NCI-H748 treated with DMSO at 0.1 percent for 48 hours (cell line): ENCODE measurements at regions not wholly inside any gene's neighbourhood (a gene's known extent, or its start where the extent isn't known, plus 50 kb on each side); places are given as distances from the start of the nearest gene placed in this dataset.
"Not testable (repeated sequence)": the region's sequence is repeated elsewhere in the genome, so short reads cannot be mapped to it uniquely, and the experiment has no call there.

Experiments used
- DNase-seq: peaks from one replicate; lab custom pipeline; 2025; lab: John Stamatoyannopoulos, UW

DNA sequence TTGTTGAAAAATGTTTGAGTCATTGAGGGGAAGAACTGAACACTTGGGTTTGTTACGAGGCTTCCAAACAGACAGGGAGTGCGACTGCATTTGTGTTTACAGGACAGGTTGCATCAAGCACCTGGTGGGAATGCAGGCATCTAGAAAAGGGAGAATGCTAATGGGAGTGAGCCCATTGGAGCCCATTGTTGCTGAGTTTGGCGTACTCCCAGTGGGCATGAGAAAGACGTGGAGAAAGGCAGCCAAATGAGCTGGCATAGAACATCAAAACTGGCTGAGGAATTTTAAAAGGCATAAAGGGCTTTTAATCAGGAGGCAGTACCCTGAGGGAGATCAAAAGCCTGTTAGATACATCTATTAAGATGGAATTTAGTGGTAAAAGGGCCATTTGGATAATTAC is 171.6 kb upstream of the NPSR1 start:
- DNase-seq = no peak

DNA sequence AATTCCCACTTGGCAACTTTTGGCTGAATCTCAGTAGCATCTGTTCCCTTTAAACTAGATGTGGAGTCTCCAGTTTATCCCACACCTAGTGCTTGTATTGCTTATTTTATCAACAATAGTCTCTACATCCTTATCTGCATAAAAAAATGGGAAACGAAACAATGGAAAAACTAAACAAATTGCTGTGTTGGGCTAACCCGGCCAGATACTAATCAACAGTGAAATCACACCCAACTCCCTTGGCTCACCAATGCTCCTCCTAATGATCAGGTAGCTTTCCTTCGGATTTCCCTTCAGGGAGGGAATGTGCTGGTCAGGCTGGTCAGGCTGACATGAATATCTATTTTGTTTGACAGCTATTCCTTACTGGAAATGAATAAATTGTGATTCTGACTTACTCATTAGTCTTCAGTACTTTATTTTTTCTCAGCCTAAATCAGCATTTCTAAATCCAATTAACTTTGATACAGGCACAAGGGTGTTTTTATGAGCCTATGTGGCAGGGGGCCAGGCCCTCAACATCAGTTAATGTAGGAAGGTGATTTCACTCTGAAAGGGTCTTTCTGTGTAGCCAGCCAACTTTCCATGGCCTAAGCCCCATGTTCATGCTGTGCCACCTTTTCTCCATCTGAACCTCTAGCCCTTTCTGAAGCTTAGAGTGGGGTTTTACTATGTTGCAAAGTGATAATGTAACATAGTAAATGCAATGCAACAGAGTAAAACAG is 170.5 kb upstream of the NPSR1 start:
- DNase-seq = no peak

DNA sequence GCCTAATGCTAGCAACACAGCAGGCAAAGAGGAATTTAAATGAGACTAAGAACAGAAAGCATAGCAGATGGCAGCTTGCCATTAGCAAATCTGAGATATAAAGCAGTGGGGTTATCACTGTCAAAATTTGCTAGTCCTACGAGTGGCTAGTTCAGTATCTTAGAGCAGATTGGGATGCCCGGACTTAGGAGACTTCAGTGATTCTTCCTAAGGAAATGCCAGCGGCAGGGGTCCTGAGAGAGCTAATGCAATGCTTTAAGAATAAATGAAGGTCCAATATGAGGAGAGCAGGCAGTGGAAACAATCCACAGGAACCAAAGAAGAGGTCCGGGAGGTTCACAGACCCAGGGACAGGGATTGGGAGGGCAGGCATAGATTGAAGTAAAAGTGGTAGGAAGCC is 169.3 kb upstream of the NPSR1 start:
- no peak for DNase-seq

DNA sequence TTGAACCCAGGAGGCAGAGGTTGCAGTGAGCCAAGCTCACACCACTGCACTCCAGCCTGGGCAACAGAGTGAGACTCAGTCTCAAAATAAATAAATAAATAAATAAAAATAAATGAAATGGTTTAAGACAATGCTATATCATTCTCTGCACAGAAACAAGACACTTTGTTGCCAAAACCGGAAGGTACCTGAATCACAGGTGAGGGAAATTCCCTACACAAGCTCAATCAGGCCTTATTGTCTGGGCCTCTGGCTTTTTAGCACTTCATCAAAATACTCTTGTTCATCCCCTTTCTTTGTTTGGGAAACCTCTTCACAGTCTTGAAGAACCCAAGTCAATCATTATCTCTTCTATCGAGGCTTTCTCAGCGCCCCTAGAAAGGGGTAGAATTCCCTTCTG is 166.1 kb upstream of the NPSR1 start:
- DNase-seq = no peak

DNA sequence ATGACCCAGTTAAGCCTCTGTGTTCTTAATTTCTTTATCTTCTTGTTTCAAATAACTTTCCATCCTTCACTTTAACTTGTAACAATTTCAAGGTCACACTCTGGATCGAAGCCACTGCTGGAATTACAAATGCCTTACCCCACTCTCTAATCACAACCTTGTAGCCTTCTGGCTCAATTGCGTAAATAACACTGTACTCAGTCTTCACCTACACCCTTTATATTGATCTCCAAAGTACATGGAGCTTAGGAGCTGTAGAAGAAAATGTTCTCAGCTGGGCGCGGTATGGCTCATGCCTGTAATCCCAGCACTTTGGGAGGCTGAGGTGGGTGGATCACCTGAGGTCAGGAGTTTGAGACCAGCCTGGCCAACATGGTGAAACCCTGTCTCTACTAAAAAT is 164.3 kb upstream of the NPSR1 start:
- no peak for DNase-seq

DNA sequence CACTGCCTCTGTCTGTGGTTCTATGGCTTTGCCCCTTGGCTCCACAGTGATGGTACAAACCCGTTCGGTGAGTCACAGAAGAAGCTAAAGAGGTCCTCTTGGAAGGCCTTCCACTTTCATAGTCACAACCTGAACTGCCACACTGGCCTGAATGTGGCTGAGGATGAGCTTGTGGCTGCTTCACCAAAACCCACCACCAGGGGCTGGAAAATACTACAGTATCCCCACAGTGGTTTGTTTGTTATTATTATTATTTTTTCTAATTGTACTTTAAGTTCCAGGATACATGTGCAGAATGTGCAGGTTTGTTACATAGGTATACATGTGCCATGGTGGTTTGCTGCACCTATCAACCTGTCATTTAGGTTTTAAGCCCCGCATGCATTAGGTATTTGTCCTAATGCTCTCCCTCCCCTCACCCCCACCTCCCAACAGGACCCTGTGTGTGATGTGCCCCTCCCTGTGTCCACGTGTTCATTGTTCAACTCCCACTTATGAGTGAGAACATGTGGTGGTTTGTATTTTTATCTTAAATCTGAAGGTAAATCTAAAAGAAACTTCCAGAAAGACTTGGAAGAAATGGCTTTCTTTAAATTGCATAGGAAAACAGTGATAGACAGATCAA is 160.8 kb upstream of the NPSR1 start:
- no peak for DNase-seq

DNA sequence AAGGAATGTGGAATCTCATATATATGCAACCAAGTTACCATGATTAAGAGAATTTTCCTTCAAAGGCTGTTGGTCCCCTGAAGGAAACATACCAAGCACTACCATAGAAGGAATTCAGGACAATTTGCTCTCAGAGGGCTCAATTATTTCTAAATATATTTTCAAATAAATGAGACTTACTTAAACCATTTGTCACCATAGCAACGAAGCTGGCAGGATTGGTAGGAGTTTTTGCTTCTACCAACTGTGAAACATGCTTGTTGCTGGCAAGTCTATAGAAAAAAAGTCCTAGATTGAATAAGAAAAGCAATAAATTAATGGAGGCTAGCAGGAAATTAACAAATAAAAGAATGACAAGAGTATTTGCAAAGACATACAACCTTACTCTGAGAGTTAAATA is 156.9 kb upstream of the NPSR1 start:
- DNase-seq = no peak

DNA sequence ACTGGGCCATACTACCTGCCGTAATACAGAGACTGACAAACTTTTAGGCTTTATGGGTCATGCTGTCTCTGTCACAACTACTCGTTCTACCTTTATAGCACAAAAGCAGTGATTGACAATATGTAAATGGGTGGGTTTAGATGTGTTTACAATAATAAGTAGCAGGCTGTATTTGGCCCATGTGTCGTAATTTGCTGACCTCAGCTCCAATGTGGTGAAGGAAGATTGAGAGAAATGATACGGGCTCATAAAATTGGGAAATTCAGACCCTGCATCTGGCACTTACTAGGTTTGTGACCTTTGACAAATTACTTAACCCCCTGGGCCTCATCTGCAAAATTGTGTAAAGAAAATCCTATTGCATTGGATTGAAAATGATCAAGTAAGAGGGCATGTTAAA is 150.8 kb upstream of the NPSR1 start:
- no peak for DNase-seq

DNA sequence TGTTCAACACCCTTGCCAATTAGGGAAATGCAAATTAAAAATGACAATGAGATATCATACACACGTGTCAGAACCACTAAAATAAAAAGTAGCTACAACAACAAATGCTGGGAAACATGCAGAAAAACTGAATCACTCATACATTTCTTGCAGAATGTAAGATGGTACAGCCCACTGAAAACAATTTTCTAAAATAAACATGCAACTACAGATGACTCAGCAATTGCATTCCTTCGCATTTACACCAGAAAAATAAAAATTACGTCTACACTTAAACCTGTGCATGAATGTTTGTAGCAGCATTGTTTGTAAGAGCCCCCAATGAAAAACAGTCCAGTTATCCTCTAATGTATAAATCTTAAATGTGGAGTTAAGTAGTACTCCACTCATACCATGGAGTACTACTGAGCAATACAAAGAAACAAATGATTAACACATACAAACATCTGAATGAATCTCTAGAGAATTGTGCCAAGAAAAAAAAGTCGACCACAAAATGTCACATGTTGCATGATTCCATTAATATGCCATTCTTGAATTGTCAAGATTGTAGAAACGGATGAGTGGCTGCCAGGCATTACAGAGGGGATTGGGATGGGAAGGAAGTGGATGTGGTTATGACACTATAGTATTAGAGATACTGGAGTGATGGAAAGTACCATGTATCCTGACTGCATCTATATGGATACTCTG is 134.6 kb upstream of the NPSR1 start:
- no peak for DNase-seq

DNA sequence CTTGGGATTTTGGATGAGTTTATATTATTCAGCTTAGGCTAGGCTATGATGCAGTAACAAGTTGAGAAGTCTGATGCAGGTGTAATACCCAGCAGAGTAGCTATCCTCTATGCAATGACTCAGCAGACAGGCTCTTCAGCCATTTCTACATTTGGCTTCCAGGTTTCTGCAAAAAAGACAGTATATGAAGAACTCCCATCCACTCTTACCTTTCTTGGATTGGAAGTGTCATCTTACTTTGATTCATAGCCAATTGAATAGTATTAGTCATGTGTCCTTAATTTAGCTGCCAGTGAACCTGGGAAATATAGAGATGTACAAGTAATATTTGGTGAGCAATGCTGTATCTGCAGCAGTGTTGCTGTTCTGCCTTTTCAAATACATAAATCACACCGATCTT is 127.8 kb upstream of the NPSR1 start:
- DNase-seq = no peak

DNA sequence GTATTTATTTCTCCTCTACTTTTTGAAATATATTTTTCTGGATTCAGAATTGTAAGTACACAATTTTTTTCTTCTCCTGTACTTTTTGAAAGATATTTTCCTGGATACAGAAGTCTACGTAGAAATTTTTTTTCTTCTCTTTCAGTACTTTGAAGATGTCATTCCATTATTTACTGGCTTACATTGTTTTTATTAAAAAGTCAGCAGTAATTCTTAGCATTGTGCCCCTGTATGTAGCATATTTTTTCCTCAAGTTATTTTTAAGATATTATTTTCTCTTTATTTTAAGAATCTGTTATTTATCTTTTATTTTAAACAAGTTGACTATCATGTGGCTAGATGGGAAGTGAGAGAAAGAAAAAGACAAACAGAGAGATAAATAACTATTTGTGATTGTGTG is 119.0 kb upstream of the NPSR1 start:
- DNase-seq = no peak

DNA sequence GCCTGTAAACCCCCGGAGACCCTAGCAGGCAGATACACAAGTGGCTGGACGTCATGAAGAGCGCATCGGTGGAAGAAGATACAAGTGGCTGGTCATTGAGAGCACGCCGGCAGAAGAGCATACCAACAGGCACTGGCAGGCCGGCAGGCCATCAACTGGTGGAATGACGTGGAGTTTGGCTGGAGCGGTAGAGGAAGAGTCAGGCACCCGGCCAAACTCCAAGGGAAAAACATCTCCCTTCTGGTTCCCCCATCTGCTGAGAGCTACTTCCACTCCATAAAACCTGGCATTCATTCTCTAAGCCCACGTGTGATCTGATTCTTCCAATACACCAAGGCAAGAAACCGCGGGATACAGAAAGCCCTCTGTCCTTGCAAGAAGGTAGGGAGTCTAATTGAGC is 113.4 kb upstream of the NPSR1 start:
- no peak for DNase-seq

DNA sequence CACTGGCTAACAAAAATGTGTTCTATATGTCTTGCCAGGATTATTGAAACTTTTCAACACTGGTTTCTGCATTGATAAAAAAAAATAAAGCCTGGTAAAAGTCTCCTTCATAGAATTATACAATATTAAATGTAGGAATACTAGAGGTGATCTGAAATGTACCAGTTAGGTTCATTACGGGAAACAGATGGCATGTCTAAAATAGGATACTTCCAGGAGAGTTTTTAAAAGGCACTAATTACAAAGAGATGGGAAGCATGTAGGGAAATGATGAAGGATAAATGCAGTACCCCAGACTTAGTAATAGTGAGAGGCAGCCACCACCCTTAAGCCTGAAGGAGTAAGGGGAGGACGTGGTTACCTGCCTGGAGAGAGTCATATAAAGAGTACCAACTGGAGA is 107.0 kb upstream of the NPSR1 start:
- DNase-seq = no peak

DNA sequence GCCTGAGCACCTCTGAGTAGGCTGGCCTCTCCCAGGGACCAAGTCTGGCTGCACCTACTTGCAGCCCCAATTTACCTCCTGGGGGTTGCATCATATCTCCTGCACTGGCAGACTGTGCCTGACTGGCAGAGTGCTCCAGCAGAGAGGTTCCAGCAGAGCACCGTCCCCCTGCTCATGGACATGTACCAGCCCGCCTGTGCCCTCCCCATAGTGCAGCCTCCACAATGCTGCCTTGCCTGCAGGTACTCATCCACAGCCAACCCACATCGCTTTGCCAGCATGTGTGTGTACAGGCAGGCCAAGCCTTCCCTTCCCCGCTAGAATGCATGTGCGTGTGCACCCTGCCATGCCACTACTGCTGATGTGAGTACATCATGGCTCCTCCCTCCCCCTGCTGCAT is 105.5 kb upstream of the NPSR1 start:
- no peak for DNase-seq

DNA sequence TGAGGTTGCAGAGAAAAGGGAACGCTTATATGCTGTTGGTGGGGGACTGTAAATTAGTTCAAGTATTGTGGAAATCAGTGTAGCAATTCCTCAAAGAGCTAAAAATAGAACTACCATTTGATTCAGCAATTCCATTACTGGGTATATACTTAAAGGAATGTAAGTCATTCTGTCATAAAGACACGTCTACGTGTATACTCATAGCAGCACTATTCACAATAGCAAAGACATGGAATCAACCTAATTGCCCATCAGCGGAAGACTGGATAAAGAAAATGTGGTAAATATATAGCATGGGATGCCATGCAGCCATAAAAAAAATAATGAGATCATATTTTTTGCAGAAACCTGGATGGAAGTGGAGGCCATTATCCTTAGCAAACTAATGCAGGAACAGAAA is 100.0 kb upstream of the NPSR1 start:
- DNase-seq = no peak

DNA sequence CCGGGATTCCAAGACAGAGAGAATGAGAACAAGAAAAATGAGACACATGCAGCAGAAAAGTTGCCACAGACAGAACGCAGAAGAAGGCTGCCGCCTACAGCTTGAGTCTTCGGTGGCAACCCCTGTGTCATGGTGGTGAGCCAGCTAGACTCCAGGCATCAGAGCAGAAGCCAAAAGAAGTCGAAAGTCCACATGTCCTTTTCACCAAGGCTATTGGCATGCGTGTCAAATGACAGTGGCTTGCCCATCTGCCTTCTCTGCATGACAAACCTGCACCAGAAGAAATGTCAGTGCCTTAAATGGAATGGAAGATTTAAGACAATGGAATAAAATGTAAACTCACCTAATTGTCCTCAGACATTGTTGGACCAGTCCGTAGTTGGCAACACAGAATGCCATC is 93.9 kb upstream of the NPSR1 start:
- DNase-seq = no peak

DNA sequence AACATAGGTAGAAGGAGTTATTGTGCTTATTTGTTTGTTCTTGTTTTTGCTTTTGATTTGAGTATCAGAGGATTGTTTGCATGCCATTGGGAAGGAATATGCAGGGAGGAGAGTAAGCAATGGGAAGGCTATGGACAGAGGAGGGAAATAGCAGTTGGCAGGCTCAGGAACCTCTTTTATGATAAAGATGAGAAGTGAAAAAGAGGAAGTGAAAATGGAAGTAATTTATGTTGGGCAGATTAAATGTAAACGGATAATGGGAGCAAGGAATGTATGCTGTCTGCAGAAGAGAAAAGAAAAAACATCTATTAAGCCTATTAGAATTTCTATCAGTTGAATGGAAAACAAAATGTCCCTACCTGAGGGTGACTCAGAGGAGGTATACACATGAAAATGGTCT is 90.1 kb upstream of the NPSR1 start:
- no peak for DNase-seq

DNA sequence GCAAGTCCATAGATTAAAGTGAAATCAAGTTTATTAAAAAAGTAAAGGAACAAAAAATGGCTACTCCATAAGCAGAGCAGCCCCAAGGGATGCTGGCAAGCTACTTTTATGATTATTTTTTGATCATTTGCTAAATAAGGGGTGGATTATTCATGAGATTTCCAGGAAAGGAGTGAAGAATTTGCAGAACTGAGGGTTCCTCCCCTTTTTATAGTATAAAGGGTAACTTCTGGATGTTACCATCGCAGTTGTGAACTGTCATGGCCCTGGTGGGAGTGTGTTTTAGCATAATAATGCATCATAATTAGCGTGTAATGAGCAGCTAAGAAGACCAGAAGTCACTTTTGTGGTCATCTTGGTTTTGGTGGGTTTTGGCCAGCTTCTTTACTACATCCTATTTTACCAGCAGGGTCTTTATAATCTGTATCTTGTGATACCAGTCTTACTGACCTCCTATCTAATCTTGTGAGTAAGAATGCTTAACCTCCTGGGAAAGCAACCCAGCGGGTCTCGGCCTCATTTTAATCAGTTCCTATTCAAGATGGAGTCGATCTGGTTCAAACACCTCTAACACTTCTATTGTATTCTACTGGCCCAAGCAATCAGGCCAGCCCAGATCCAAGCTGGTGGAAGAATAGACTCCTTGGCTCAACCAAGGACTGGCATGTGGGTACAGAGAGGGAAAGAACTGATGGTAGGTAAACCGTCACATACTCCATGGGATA is 87.9 kb upstream of the NPSR1 start:
- DNase-seq = no peak

DNA sequence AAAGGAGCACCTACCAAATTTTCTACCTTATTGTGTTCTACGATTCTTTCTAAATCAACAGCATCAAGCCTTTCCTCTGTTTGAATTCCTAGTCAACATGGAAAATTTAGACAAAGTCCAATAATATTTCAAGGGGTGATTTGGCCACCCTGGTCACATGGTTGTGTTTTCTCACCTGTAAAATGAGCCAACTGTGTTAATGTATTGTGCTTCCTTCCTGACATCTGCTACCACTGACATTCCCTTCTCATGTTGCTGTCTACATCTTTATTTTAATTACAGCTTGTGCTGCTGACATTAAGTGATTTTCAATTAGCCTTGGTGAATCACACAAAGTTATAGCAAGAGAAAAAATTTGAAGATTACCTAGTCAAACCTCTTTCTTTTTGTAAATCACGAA is 83.0 kb upstream of the NPSR1 start:
- DNase-seq = no peak

DNA sequence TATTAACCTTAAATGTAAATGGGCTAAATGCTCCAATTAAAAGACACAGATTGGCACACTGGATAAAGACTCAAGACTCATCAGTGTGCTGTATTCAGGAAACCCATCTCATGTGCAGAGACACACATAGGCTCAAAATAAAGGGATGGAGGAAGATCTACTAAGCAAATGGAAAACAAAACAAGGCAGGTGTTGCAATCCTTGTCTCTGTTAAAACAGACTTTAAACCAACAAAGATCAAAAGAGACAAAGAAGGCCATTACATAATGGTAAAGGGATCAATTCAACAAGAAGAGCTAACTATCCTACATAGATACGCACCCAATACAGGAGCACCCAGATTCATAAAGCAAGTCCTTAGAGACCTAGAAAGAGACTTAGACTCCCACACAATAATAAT is 80.1 kb upstream of the NPSR1 start:
- not testable (repeated sequence) for DNase-seq

DNA sequence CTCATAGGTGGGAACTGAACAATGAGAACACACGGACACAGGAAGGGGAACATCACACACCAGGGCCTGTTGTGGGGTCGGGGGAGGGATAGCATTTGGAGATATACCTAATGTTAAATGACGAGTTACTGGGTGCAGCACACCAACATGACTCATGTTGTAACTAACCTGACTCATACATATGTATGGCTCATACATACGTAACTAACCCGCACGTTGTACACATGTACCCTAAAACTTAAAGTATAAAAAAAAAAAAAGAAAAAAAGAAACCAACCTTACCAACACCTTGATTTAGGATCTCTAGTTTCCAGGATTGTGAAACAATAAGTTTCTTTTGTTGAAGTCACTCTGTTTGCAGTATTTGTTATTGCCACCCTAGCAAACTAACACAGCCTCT is 76.3 kb upstream of the NPSR1 start:
- DNase-seq = not testable (repeated sequence)

DNA sequence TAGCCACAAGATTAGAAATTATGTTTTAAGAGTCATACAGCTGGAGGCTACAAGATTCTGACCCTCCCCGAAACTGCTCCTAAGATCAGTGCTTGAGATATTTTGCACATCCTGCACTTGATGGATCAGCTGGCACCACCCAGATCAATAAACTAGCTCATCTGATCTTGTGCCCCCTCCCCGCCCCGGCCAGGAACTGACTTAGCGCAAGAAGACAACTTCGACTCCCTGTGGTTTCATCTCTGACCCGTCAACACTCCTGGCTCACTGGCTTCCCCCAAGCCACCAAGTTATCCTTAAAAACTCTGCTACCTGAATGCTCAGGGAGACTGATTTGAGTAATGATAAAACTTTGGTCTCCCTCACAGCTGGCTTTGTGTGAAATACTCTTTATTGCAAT is 73.5 kb upstream of the NPSR1 start:
- no peak for DNase-seq

DNA sequence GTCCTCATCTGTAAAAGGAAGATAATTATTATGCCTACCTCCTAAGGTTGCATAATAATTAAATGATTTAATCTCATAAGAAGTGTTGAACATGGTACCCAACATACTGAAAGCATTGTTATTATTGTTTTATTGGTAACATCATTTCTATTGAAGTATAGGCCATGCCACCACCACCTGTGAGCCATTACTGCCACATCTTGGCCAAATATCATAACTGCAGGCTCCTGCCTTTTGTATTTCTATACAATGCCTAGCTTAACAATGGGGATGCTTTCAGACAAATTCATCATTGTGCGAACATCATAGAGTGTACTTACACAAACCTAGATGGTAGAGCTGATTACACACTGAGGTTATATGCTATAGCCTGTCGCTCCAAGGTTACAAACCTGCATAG is 61.1 kb upstream of the NPSR1 start:
- no peak for DNase-seq
